NCI-H524 treated with DMSO at 0.1 percent for 48 hours (cell line): ENCODE measurements at regions not wholly inside any gene's neighbourhood (a gene's known extent, or its start where the extent isn't known, plus 50 kb on each side); places are given as distances from the start of the nearest gene placed in this dataset.

ENCODE experiments used
- DNase-seq: peaks from one replicate; lab custom pipeline; 2025; lab: John Stamatoyannopoulos, UW

DNA sequence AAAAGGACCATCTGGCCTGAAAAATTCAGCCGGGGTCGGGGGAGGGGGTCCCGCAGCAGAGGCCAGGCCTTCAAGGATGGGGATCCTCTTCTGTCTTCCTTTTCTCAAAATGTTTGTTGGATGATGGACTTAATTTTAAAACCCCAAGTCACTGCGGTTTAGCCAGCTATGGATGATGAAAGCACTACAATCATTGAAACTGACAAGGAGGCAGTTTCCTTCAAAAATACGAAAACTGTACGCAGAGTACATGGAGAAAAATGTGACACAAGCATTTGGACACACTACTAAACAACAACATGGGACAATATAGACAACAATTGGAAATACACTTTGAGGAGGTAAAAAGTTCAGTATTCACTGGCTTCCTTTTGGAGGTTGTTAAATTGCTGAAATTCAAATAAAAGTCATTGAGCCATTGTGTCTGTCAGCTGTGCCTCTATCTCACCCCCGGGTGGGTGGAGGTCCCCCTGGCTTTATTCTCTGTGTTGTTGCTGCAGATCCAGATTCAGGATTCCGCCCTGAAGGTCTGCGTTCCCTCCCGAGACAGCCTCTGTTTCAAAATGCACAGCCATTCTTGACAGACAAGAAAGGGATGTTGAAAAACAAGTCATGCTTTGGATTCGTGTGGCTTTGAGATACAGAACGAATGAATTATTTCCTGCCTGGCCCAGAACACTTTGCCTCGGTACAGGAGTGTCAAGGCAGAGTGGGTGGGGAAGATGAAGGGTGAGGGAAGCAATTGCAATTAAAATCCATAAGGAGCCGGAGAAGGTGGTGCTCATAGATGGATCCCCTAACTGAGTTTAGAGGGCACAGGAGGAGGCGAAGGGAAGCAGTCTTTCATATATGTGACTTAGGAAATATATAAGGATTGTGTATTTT is 118.2 kb downstream of the TTLL2 start:
- no peak for DNase-seq

- no peak for DNase-seq
These were observed 119.9 kb downstream of the TTLL2 start for GRCh38 chr6:167444602-167445346.

- DNase-seq = no peak
These were observed 120.7 kb downstream of the TTLL2 start for GRCh38 chr6:167445568-167445967.

DNA sequence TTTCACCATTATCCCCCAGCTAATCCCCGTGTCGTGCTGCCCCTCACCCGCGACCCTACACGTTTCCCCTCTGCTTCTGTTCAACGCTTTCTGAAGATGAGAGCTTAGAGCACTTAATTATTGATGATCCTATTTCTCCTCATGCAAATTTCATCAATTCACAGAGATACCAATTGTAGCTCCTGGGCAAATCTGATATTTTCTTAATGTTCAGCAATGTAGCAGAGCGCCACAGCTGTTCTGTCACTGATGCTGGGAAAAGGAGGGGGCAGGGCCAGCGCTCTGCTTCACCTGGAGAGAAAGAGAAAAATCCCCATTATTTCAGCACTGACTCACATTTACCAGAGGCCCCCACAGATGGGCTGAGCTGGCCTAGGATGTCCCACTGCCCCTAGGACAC is 121.2 kb downstream of the TTLL2 start:
- DNase-seq = no peak

- DNase-seq = no peak
These were observed 122.1 kb downstream of the TTLL2 start for GRCh38 chr6:167446971-167447370.

DNA sequence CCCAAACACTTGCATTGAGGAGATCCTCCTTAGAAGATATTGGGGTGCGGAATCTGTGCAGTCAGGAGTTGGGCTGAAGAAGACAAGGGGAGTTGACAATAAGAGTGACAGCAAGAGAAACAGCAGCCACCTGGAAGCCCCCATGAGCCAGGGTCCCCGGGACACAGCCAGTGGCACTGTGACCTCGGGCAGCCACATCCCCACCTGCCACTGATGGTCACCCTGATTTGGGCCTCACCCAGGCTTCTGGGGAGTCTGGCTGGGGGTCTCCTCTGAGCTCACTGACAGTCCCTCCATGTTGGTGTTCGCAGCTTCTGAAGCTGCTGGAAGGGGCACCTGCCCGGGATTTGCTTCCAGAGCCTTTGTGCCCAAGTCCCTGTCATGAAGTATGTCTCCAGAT is 123.5 kb downstream of the TTLL2 start:
- DNase-seq = no peak

- no peak for DNase-seq
These were observed 124.4 kb downstream of the TTLL2 start for GRCh38 chr6:167449094-167449861.

DNA sequence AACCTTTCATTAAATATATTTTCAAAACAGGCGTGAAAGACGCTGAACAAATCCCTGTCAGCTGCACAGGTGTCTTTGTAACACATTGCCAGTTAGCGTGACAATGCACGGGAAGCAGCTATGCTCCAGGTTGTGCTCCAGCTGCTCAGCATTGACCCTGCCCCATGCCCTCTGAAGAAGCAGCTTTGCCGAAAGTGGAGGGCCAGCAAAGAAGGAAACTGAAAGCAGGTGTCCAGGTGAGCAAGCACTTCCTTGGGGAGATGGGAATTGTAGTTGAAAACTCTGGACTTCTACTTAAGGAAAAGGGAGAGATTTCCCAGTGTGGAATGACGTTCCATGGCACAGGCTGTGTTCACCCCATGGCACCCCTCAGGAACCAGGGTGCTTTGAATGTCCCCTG is 125.7 kb downstream of the TTLL2 start:
- DNase-seq = no peak

DNA sequence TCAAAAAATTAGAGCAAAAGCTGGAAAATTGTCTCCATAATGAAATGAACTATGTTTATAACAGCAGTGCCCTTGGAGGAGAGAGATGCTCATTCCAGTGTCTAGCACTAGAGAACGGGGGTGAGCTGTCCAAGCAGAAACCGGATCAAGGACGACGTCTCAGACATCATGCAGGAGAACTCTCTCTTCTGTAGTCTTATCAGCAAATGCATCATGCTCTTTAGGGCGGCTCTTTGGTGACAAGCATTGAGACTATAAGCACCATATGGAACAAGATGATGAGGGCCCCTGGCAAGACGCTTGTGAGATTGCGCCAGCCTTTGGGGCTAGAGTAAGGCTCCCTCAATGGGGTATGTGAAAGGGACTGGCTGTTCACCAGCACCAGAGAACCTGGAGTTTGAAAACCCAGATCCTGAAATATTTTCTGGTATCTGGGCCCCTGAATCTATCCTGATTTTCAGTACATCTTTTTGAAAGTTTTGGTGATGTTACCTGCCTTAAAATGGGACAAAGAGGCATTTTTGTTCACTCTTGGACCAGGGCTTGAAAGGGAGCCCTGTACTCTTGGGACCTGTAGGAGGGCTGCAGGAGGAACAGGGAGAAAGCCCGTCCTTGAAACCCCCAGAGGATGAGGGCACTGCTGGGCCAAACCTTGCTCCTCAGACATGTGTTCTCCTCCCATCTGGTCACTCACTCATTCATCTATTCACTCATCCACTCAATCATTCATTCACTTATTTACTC is 127.6 kb downstream of the TTLL2 start:
- DNase-seq = no peak

GRCh38 chr6:167453082-167453446 is 128.2 kb downstream of the TTLL2 start:
- DNase-seq = no peak

DNA sequence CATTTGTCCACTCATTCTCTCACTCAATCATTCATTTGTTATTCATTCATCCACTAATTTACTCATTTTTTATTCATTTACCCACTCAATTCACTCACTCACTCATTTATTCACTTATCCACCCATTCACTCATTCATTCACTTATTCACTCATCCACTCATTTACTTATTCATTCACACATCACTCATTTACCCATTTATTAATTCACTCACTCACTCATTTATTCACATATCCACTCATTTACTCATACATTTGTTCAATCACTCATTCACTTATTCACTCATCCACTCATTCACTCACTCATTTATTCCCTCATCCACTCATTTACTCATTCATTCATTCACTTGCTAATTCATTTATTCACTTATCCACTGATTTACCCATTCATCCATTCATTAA is 129.1 kb downstream of the TTLL2 start:
- DNase-seq = no peak

DNA sequence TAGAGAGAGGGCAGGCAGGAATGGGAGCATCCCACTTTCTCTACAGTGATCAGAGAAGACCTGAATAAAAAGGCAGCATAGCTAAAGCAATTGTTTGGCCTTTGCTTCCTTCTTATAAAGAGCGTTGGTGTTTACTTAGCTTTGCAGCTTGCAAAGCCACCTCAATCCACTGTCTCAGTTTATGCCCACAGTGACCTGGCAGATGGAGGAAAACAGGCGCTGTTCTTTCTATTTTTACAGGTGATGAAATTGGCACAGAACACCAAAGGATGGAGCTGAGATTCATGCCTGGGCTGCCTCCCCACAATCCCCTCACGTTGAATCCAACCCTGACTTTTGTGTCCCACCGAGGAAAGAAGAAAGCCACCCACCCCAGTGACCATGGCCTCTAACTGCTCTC is 130.5 kb downstream of the TTLL2 start:
- DNase-seq = no peak

DNA sequence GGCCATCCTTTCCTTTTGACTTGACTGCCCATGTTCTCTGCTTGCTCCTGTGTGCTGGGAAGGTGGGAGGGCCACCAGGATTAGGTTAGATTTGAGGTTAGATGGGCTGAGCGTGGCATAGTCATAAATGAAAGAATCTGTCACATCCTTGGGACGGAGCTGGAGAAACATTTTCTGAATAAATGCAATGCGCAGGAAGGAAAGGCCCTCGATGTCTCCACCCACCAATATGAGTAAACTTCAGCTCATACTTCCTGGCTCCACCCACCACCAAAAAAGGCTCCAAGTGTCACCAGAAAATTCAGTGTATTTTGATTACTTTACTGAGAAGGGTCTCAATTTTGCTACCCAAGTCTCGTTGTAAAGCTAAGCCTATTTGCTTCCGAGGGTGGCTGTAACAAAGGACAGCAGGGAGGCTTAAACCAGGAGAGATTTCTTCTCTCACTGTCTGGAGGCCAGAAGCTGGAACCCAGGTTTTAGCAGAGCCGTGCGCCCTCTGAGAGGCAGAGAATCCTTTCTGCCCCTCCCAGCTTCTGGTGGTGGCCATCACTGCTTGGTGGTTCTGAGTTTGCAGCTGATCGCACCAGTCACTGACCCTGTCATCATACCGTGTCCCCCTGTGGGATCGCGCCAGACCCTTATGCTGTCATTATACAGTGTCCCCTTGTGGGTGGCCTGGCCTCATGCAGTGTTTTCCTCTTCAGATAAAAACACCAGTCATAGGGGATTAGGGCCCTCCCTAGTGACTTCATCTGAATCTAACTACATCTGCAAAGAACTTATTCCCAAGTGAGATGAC is 137.8 kb downstream of the TTLL2 start:
- DNase-seq = no peak

DNA sequence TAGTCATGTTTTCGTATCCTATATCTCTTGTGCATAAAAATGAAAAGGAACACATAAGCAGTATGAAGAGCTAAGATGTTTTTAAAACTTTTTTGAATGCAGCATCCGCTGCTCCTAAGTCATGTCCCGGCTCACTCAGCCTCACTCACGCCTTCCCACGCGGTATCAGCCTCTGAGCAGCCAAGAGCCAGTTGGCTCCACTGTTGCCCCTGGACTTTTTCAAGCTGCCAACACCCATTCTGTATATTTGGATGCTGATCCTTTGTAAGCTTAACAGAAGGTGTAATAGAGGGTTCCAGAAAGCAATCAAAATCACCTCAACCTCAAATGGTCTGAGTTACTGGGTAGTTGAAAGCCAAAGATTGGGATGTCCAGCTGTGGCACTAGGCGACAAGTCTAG is 139.3 kb downstream of the TTLL2 start:
- no peak for DNase-seq

- DNase-seq = no peak
These were observed 140.6 kb downstream of the TTLL2 start for GRCh38 chr6:167465482-167465881.

- no peak for DNase-seq
These were observed 142.4 kb downstream of the TTLL2 start for GRCh38 chr6:167467282-167467681.

DNA sequence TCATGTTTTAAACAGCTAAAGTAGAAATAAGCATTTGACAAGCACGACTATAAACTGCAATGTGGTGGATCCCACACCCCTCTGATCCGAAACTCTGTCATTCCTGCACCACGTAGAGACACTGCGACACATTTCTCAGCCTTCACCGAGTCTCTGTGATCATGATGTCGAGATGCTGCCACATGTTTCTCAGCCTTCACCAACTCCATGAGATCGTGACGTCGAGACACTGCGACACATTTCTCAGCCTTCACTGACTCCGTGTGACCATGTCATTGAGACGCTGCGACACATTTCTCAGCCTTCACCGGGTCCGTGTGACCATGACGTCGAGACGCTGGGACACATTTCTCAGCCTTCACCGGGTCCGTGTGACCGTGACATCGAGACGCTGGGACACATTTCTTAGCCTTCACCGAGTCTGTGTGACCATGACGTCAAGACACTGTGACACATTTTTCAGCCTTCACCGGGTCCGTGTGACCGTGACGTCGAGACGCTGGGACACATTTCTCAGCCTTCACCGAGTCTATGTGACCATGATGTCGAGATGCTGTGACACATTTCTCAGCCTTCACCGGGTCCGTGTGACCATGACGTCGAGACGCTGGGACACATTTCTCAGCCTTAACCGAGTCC is 143.0 kb downstream of the TTLL2 start:
- DNase-seq = no peak

GRCh38 chr6:167469101-167469500 is 144.2 kb downstream of the TTLL2 start:
- no peak for DNase-seq

DNA sequence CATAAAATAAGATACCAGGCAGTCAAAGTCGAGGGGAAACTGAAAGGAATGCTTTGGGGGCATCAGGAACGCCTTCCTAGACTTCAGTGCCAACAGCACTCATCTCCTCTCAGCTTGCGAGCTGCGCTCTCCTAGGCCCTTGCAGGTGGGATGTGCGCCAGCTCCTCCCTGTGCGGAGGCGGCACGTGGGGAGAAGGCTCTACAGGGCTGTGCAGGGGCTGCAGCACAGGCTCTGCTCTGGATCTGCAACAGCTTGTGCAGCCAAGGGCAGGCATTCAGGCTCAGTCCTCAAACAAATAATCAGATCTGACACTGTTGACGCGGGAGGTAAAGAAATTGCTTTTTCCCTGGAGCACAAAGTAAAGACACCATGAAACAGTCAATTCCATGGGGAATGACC is 144.8 kb downstream of the TTLL2 start:
- DNase-seq = no peak

GRCh38 chr6:167470101-167470835 is 145.4 kb downstream of the TTLL2 start:
- no peak for DNase-seq
